HCT116 (cell line): ENCODE measurements at regions not wholly inside any gene's neighbourhood (a gene's known extent, or its start where the extent isn't known, plus 50 kb on each side); places are given as distances from the start of the nearest gene placed in this dataset.

Experiments used
- ATAC-seq: fragments of 200-7000 bp; cut with Tn5 transposase; 2 replicates; pipeline ENCODE4 v1.9.1; 2020; ENCODE audit warnings: mild to moderate bottlenecking, moderate library complexity
- BruUV-seq: library from RNA; stranded (reverse); fragments of 400-500 nt; replicated peaks from 2 replicates; lab custom pipeline; 2021; lab: Mats Ljungman, UMichigan
- CTCF ChIA-PET: fragments of 300-600 bp; sonication (Branson Sonifier 250); formaldehyde crosslinking; loops from one replicate; lab custom pipeline; 2021; ENCODE audit warnings: antibody characterized with exemption; lab: Charles Lee
- POLR2A ChIA-PET: fragments of 300-600, 350-600 bp; sonication (Branson Sonifier 250); formaldehyde crosslinking; loops from one replicate; lab custom pipeline; 2021; ENCODE audit warnings: antibody characterized with exemption; lab: Charles Lee
- RAD21 ChIA-PET, 2 experiments: fragments of 300-600 bp; sonication (Branson Sonifier 250); formaldehyde crosslinking; loops; one replicate each; lab custom pipeline; 2023; ENCODE audit warnings: low total read pairs in 2 of 2; ENCODE audit not compliant: uncharacterized antibody in 2 of 2, unreplicated experiment in 2 of 2, low non-redundant PET in 1 of 2; lab: Charles Lee
- DNase-seq: peaks from one replicate; pipeline ENCODE4 v3.0.0-alpha.2; 2010; ENCODE audit warnings: low read depth, low spot score
- H2AFZ ChIP-seq: fragments of 200-600 bp; shearing (Covaris generic), sonication (generic); 2 replicates; pipeline ENCODE4 v1.6.1; 2017; ENCODE audit warnings: low read depth, mixed run types, mixed read lengths, antibody characterized with exemption, low read length; ENCODE audit not compliant: poor library complexity, severe bottlenecking
- H3K27ac ChIP-seq: 2 replicates; pipeline ENCODE4 v1.5.1; 2012; ENCODE audit warnings: low read depth, low read length
- H3K27me3 ChIP-seq: fragments of 200-600 bp; sonication (generic); 2 replicates; pipeline ENCODE4 v1.6.1; 2016; ENCODE audit warnings: mixed run types, low read length, mixed read lengths; ENCODE audit not compliant: insufficient read depth
- H3K36me3 ChIP-seq, 2 experiments: fragments of 200-500 bp in 1 of 2; fragments of 200-600 bp in 1 of 2; sonication (Bioruptor generic) in 1 of 2; sonication (generic) in 1 of 2; 2 replicates each; pipeline versions ENCODE4 v1.5.1 to v1.6.1; 2014 to 2016; ENCODE audit warnings: low read length in 2 of 2, inconsistent platforms in 1 of 2, mixed read lengths in 1 of 2, mixed run types in 1 of 2; ENCODE audit not compliant: insufficient read depth in 2 of 2, control insufficient read depth in 1 of 2
- H3K4me1 ChIP-seq, 2 experiments: fragments of 200-600 bp in 1 of 2; sonication (generic) in 1 of 2; 2 replicates each; pipeline versions ENCODE4 v1.5.1 to v1.6.1; 2012 to 2017; ENCODE audit warnings: low read length in 2 of 2, inconsistent platforms in 1 of 2, mild to moderate bottlenecking in 1 of 2, mixed read lengths in 1 of 2, mixed run types in 1 of 2, moderate library complexity in 1 of 2; ENCODE audit not compliant: insufficient read depth in 2 of 2, control insufficient read depth in 1 of 2
- H3K4me2 ChIP-seq: fragments of 200-600 bp; sonication (generic); 2 replicates; pipeline ENCODE4 v1.6.1; 2017; ENCODE audit warnings: mixed run types, low read length, mixed read lengths
- H3K4me3 ChIP-seq, 2 experiments: fragments of 200-600 bp in 1 of 2; sonication (generic) in 1 of 2; replicated peaks in 1 of 2; 2 replicates each; pipeline ENCODE4 v1.5.1; 2011 to 2016; ENCODE audit warnings: low read length in 2 of 2, control low read depth in 1 of 2, low read depth in 1 of 2, mild to moderate bottlenecking in 1 of 2, mixed read lengths in 1 of 2, mixed run types in 1 of 2
- H3K79me2 ChIP-seq: fragments of 200-600 bp; sonication (generic); 2 replicates; pipeline ENCODE4 v1.6.1; 2017; ENCODE audit warnings: mild to moderate bottlenecking, mixed run types, low read length, moderate library complexity, mixed read lengths; ENCODE audit not compliant: insufficient read depth
- H3K9ac ChIP-seq: fragments of 200-600 bp; sonication (generic); 2 replicates; pipeline ENCODE4 v1.6.1; 2016; ENCODE audit warnings: low read length, mixed read lengths
- H3K9me2 ChIP-seq: fragments of 200-600 bp; sonication (generic), shearing (Covaris generic); 2 replicates; pipeline ENCODE4 v1.6.1; 2017; ENCODE audit warnings: mixed run types, mild to moderate bottlenecking, moderate library complexity; ENCODE audit not compliant: insufficient read depth
- H3K9me3 ChIP-seq, 2 experiments: fragments of 200-500 bp in 1 of 2; fragments of 200-600 bp in 1 of 2; sonication (Bioruptor generic) in 1 of 2; sonication (generic) in 1 of 2; 2 replicates each; pipeline ENCODE4 v1.6.1; 2014 to 2017; ENCODE audit warnings: low read length in 2 of 2, mixed read lengths in 2 of 2, inconsistent platforms in 1 of 2, low read depth in 1 of 2, mild to moderate bottlenecking in 1 of 2, mixed run types in 1 of 2, moderate library complexity in 1 of 2; ENCODE audit not compliant: control insufficient read depth in 1 of 2, insufficient read depth in 1 of 2
- H4K20me1 ChIP-seq: fragments of 200-600 bp; sonication (generic), shearing (Covaris generic); 2 replicates; pipeline ENCODE4 v1.6.1; 2017; ENCODE audit warnings: mixed run types, mild to moderate bottlenecking, moderate library complexity; ENCODE audit not compliant: insufficient read depth
- EGR1 ChIP-seq: IDR thresholded peaks from 2 replicates; pipeline ENCODE4 v1.6.1; 2012; ENCODE audit warnings: low read depth
- ELF1 ChIP-seq: IDR thresholded peaks from 2 replicates; pipeline ENCODE4 v1.6.1; 2012; ENCODE audit warnings: low read depth, borderline replicate concordance
- FOSL1 ChIP-seq: IDR thresholded peaks from 2 replicates; pipeline ENCODE4 v1.6.1; 2012; ENCODE audit warnings: low read depth
- SIN3A ChIP-seq: IDR thresholded peaks from 2 replicates; pipeline ENCODE4 v1.6.1; 2012; ENCODE audit warnings: low read depth
- SP1 ChIP-seq: IDR thresholded peaks from 2 replicates; pipeline ENCODE4 v1.6.1; 2012; ENCODE audit warnings: low read depth
- SRF ChIP-seq: IDR thresholded peaks from 2 replicates; pipeline ENCODE4 v1.6.1; 2012; ENCODE audit warnings: low read depth
- TCF7L2 ChIP-seq: IDR thresholded peaks from 2 replicates; pipeline ENCODE4 v1.7.0; 2011; ENCODE audit warnings: borderline replicate concordance, inconsistent platforms; ENCODE audit not compliant: insufficient read depth, insufficient read length; ENCODE audit errors: extremely low read depth
- YY1 ChIP-seq: IDR thresholded peaks from 2 replicates; pipeline ENCODE4 v1.6.1; 2011; ENCODE audit warnings: low read length, low read depth, moderate library complexity, mild to moderate bottlenecking; ENCODE audit not compliant: insufficient replicate concordance; ENCODE audit errors: extremely low read depth
- ZFX ChIP-seq: fragments of 450-650 bp; IDR thresholded peaks from 2 replicates; pipeline ENCODE4 v1.6.1; 2017
- ZNF274 ChIP-seq: fragments of 200-500 bp; sonication (Bioruptor generic); IDR thresholded peaks from 2 replicates; pipeline ENCODE4 v1.6.1; 2014; ENCODE audit warnings: mild to moderate bottlenecking, low read depth, low read length, inconsistent platforms
- intact Hi-C: fragments of 100-400 bp; cut with micrococcal nuclease; formaldehyde crosslinking; loops from 2 replicates; pipeline ENCODE4 v1.10.0; 2022
- TF ChIP-seq, protein P1 (sequence below): IDR thresholded peaks from 2 replicates; pipeline ENCODE4 v1.6.1; 2012
- TF ChIP-seq, protein P2 (sequence below): IDR thresholded peaks from 2 replicates; pipeline ENCODE4 v1.6.1; 2012; ENCODE audit warnings: low read depth
- TF ChIP-seq, protein P3 (sequence below): IDR thresholded peaks from 2 replicates; pipeline ENCODE4 v1.6.1; 2011; ENCODE audit warnings: mild to moderate bottlenecking, low read length, moderate library complexity; ENCODE audit not compliant: insufficient replicate concordance; ENCODE audit errors: extremely low read depth

DNA sequence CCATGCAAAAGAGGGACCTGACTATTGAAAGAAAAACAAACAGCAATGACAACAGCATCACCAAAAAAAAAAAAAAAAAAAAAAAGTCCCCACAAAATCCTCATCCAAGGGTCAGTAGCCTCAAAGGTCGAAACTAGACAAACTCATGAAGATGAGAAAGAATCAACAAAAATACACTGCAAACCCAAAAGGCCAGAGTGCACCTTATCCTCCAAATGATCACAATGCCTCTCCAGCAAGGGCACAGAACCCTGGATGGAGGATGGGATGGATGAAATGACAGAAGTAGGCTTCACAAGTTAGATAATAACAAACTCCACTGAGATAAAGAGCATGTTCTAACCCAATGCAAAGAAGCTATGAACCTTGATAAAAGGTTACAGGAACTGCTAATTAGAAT lies 250.4 kb upstream of the GRAMD2B start:
- POLR2A ChIA-PET, result no interaction called here
- no peak for TF ChIP-seq SIN3A
- TF ChIP-seq, protein P1, sequence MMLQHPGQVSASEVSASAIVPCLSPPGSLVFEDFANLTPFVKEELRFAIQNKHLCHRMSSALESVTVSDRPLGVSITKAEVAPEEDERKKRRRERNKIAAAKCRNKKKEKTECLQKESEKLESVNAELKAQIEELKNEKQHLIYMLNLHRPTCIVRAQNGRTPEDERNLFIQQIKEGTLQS, result no peak
- no peak for TF ChIP-seq SP1
- TF ChIP-seq ZNF274, result no peak
- TF ChIP-seq EGR1, result no peak
- TF ChIP-seq SRF, result no peak
- no peak for TF ChIP-seq TCF7L2
- TF ChIP-seq ZFX, result no peak
- TF ChIP-seq, protein P2, sequence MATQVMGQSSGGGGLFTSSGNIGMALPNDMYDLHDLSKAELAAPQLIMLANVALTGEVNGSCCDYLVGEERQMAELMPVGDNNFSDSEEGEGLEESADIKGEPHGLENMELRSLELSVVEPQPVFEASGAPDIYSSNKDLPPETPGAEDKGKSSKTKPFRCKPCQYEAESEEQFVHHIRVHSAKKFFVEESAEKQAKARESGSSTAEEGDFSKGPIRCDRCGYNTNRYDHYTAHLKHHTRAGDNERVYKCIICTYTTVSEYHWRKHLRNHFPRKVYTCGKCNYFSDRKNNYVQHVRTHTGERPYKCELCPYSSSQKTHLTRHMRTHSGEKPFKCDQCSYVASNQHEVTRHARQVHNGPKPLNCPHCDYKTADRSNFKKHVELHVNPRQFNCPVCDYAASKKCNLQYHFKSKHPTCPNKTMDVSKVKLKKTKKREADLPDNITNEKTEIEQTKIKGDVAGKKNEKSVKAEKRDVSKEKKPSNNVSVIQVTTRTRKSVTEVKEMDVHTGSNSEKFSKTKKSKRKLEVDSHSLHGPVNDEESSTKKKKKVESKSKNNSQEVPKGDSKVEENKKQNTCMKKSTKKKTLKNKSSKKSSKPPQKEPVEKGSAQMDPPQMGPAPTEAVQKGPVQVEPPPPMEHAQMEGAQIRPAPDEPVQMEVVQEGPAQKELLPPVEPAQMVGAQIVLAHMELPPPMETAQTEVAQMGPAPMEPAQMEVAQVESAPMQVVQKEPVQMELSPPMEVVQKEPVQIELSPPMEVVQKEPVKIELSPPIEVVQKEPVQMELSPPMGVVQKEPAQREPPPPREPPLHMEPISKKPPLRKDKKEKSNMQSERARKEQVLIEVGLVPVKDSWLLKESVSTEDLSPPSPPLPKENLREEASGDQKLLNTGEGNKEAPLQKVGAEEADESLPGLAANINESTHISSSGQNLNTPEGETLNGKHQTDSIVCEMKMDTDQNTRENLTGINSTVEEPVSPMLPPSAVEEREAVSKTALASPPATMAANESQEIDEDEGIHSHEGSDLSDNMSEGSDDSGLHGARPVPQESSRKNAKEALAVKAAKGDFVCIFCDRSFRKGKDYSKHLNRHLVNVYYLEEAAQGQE, result no peak
- no peak for TF ChIP-seq YY1
- TF ChIP-seq, protein P3, sequence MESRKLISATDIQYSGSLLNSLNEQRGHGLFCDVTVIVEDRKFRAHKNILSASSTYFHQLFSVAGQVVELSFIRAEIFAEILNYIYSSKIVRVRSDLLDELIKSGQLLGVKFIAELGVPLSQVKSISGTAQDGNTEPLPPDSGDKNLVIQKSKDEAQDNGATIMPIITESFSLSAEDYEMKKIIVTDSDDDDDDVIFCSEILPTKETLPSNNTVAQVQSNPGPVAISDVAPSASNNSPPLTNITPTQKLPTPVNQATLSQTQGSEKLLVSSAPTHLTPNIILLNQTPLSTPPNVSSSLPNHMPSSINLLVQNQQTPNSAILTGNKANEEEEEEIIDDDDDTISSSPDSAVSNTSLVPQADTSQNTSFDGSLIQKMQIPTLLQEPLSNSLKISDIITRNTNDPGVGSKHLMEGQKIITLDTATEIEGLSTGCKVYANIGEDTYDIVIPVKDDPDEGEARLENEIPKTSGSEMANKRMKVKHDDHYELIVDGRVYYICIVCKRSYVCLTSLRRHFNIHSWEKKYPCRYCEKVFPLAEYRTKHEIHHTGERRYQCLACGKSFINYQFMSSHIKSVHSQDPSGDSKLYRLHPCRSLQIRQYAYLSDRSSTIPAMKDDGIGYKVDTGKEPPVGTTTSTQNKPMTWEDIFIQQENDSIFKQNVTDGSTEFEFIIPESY, result no peak
- no peak for TF ChIP-seq ELF1
- TF ChIP-seq FOSL1, result no peak
- BruUV-seq, result no TSS peak
- Histone ChIP-seq H3K36me3 (no peaks in the 10 kb centered on the region), H3K9me3 (no peaks in the 10 kb centered on the region), H3K27ac (no peak overlapping the region), H3K9me2 (no peaks in the 10 kb centered on the region), H3K4me3 (no peak overlapping the region), H3K4me2 (no peak overlapping the region), H3K9ac (no peak overlapping the region), H3K79me2 (no peaks in the 10 kb centered on the region), H3K4me1 (no peaks in the 10 kb centered on the region), H3K27me3 (no peaks in the 10 kb centered on the region), H2AFZ (no peak overlapping the region), H4K20me1 (no peaks in the 10 kb centered on the region)
- RAD21 ChIA-PET, result no interaction called here
- ATAC-seq (no peak), DNase-seq (no peak)
- CTCF ChIA-PET, result no interaction called here
- intact Hi-C loops, result no loop called here
